Upper lobe of right lung (tissue), 1 donor: ENCODE measurements at regions not wholly inside any gene's neighbourhood (a gene's known extent, or its start where the extent isn't known, plus 50 kb on each side); places are given as distances from the start of the nearest gene placed in this dataset.

Experiments
- ATAC-seq: fragments of 200-7000 bp; cut with Tn5 transposase; one replicate; pipeline ENCODE4 v1.9.1; 2020; ENCODE audit warnings: mild to moderate bottlenecking, moderate library complexity
- DNase-seq: peaks from one replicate; pipeline ENCODE4 v3.0.0-alpha.2; 2020
- H3K27ac ChIP-seq: fragments of 200-600 bp; one replicate; pipeline ENCODE4 v1.8.0; 2022
- H3K27me3 ChIP-seq: fragments of 200-600 bp; one replicate; pipeline ENCODE4 v1.8.0; 2022; ENCODE audit warnings: mild to moderate bottlenecking
- H3K36me3 ChIP-seq: fragments of 200-600 bp; one replicate; pipeline ENCODE4 v1.8.0; 2022
- H3K4me1 ChIP-seq: fragments of 200-600 bp; one replicate; pipeline ENCODE4 v1.8.0; 2022
- H3K4me3 ChIP-seq: fragments of 200-600 bp; one replicate; pipeline ENCODE4 v1.8.0; 2022; ENCODE audit warnings: mild to moderate bottlenecking
- H3K9me3 ChIP-seq: fragments of 200-600 bp; one replicate; pipeline ENCODE4 v1.8.0; 2022
- intact Hi-C: fragments of 100-400 bp; cut with DNase I; formaldehyde crosslinking; loops from one replicate; pipeline ENCODE4 v1.11.0; 2022
- TF ChIP-seq, protein P1 (sequence below): fragments of 200-600 bp; IDR thresholded peaks from one replicate; pipeline ENCODE4 v1.8.0; 2022; ENCODE audit warnings: antibody characterized with exemption
- donor health status: DM: no; HTN: yes; CAD: no; lungs with severe emphysema.

DNA sequence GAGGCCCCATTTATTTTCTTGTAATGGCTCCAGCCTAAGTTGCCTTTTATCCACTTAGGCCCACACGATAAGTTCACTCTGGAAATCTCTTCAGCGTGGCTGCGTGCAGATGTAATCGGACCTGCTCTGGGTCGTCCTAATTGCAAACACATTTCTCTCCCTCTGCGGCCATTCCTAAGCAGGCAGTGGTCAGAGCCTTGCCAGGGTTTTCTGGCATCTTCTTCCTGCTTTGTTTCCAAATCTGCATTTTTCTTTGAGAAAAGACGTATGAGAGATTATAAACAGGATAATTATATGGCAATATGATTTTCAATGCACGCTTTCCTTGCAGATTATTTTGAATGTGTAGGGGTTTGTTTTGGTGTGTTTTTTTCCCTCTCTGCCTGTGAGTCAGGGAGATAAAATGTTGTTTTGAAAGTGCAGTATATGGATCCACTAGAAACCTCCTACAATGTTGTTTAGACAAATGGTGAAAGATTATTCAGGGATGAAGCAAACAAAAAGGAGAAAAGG is 239.4 kb upstream of the TANK start:
- intact Hi-C loops = no loop called here
- Histone ChIP-seq H3K27ac (peak overlapping the region; percentile 55), H3K4me3 (no peak overlapping the region), H3K4me1 (no peaks in the 10 kb centered on the region), H3K27me3 (no peaks in the 10 kb centered on the region), H3K36me3 (no peaks in the 10 kb centered on the region), H3K9me3 (no peaks in the 10 kb centered on the region)
- ATAC-seq (no peak), DNase-seq (no peak)
- TF ChIP-seq, protein P1, sequence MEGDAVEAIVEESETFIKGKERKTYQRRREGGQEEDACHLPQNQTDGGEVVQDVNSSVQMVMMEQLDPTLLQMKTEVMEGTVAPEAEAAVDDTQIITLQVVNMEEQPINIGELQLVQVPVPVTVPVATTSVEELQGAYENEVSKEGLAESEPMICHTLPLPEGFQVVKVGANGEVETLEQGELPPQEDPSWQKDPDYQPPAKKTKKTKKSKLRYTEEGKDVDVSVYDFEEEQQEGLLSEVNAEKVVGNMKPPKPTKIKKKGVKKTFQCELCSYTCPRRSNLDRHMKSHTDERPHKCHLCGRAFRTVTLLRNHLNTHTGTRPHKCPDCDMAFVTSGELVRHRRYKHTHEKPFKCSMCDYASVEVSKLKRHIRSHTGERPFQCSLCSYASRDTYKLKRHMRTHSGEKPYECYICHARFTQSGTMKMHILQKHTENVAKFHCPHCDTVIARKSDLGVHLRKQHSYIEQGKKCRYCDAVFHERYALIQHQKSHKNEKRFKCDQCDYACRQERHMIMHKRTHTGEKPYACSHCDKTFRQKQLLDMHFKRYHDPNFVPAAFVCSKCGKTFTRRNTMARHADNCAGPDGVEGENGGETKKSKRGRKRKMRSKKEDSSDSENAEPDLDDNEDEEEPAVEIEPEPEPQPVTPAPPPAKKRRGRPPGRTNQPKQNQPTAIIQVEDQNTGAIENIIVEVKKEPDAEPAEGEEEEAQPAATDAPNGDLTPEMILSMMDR = no peak

- Histone ChIP-seq H3K27ac (peak overlapping the region; percentile 55), H3K4me1 (no peaks in the 10 kb centered on the region), H3K4me3 (no peak overlapping the region), H3K9me3 (no peaks in the 10 kb centered on the region), H3K27me3 (no peaks in the 10 kb centered on the region), H3K36me3 (no peaks in the 10 kb centered on the region)
- TF ChIP-seq, protein P1 = no peak
- ATAC-seq (no peak), DNase-seq (no peak)
- intact Hi-C loops = no loop called here
Observed at GRCh38 chr2:160921386-160921964, 238.8 kb upstream of the TANK start.

DNA sequence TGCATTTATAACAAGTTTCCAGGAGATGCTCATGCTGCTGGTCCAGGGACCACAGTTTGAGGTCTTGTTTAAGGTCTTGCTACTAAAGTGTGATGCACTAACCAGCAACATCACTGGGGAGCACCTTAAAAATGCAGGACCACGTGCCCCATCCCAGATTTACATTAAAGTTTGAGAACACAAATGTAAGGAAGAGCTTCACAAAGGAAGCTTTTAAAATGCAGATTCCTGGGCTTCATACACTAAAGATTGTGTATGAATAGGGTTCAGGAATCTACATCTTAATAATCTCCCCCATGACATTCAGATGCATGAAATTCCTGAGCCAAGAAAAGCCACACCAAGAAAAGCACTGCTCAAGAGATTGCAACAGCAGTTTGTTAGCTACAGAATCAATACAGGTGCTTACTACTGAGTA is 235.3 kb upstream of the TANK start:
- Histone ChIP-seq H3K4me3 (no peak overlapping the region), H3K27me3 (no peaks in the 10 kb centered on the region), H3K36me3 (no peaks in the 10 kb centered on the region), H3K4me1 (no peaks in the 10 kb centered on the region), H3K9me3 (no peaks in the 10 kb centered on the region), H3K27ac (no peak overlapping the region)
- ATAC-seq (no peak), DNase-seq (no peak)
- TF ChIP-seq, protein P1 = no peak
- intact Hi-C loops = no loop called here

GRCh38 chr2:160925956-160926355 is 234.3 kb upstream of the TANK start:
- TF ChIP-seq, protein P1 = no peak
- DNase-seq = no peak
- no peak for ATAC-seq
- H3K9me3 ChIP-seq = no peaks in the 10 kb centered on the region
- H3K36me3 ChIP-seq = no peaks in the 10 kb centered on the region
- no peaks in the 10 kb centered on the region for H3K27me3 ChIP-seq
- no peaks in the 10 kb centered on the region for H3K4me1 ChIP-seq
- H3K27ac ChIP-seq = no peak overlapping the region
- H3K4me3 ChIP-seq = no peak overlapping the region
- intact Hi-C loops = no loop called here

DNA sequence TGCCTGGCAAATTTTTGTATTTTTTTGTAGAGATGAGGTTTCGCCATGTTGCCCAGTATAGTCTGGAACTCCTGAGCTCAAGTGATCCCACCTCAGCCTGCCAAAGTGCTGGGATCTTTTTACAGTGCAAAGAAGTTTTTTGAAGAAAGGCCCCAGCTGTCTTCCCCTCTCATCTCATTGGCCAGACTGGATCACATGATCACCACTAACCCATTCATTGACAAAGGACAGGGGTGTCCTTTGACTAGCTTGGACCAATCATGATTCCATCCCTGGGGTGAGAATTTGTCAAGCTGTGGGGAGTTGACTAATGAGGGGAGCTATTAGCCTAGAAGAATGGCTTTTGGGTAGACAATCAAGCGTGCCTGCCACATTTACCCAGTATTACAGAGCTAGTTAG is 232.9 kb upstream of the TANK start:
- no peak for ATAC-seq
- Histone ChIP-seq H3K9me3 (no peaks in the 10 kb centered on the region), H3K36me3 (no peaks in the 10 kb centered on the region), H3K27me3 (no peaks in the 10 kb centered on the region), H3K27ac (no peak overlapping the region), H3K4me1 (no peaks in the 10 kb centered on the region), H3K4me3 (no peak overlapping the region)
- TF ChIP-seq, protein P1 = no peak
- intact Hi-C loops = no loop called here
- DNase-seq = no peak

DNA sequence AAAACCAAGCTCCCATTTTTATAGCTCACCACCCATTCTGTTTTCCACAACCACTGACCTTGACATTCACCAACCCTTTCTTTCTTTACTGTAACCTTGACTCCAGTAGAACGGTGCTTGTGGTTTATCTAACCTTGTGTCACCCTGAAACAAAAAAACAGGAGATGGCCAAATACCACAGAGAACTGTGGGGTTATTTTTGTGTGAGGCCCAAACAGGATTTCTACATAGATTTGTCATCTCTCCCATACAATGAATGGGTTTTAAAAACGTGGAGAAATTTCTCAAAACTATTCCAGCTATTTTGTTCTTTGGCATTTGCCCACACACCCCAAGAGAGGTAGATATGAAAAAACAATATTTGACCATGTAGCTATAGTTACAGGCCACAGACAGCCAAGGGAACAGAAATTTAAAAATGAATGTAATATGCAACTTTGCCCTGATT is 231.3 kb upstream of the TANK start:
- Histone ChIP-seq H3K27ac (no peak overlapping the region), H3K27me3 (no peaks in the 10 kb centered on the region), H3K4me1 (no peaks in the 10 kb centered on the region), H3K4me3 (no peak overlapping the region), H3K36me3 (no peaks in the 10 kb centered on the region), H3K9me3 (no peaks in the 10 kb centered on the region)
- ATAC-seq (no peak), DNase-seq (no peak)
- TF ChIP-seq, protein P1 = no peak
- intact Hi-C loops = no loop called here
